Mesendoderm (in vitro differentiated cells): ENCODE measurements at regions not wholly inside any gene's neighbourhood (a gene's known extent, or its start where the extent isn't known, plus 50 kb on each side); places are given as distances from the start of the nearest gene placed in this dataset.

ENCODE experiments used
- DNase-seq: peaks from one replicate; pipeline ENCODE4 v3.0.0; 2013
- H2AK5ac ChIP-seq: 2 replicates; pipeline ENCODE4 v1.6.1; 2013; ENCODE audit warnings: low read length, inconsistent platforms
- H2BK120ac ChIP-seq: 2 replicates; pipeline ENCODE4 v1.6.1; 2013; ENCODE audit warnings: low read depth, mild to moderate bottlenecking, low read length, moderate library complexity, mixed read lengths
- H2BK15ac ChIP-seq: replicated peaks from 2 replicates; pipeline ENCODE4 v1.6.1; 2013; ENCODE audit warnings: low read depth, mild to moderate bottlenecking, moderate library complexity
- H2BK5ac ChIP-seq: 2 replicates; pipeline ENCODE4 v1.6.1; 2013; ENCODE audit warnings: low read length, inconsistent platforms
- H3K18ac ChIP-seq: 2 replicates; pipeline ENCODE4 v1.6.1; 2013; ENCODE audit warnings: mild to moderate bottlenecking, low read length, mixed read lengths
- H3K23ac ChIP-seq: one replicate; pipeline ENCODE4 v1.6.1; 2013; ENCODE audit warnings: low read length
- H3K27ac ChIP-seq: 2 replicates; pipeline ENCODE4 v1.5.1; 2013; ENCODE audit warnings: low read depth, mild to moderate bottlenecking, inconsistent platforms, low read length, moderate library complexity
- H3K27me3 ChIP-seq: 2 replicates; pipeline ENCODE4 v1.6.1; 2013; ENCODE audit warnings: low read length, control low read depth, mild to moderate bottlenecking, inconsistent platforms; ENCODE audit not compliant: insufficient read depth, poor library complexity
- H3K36me3 ChIP-seq: 2 replicates; pipeline ENCODE4 v1.6.1; 2013; ENCODE audit warnings: low read length, inconsistent platforms; ENCODE audit not compliant: control insufficient read depth, insufficient read depth
- H3K4ac ChIP-seq: one replicate; pipeline ENCODE4 v1.6.1; 2013; ENCODE audit warnings: low read depth, mild to moderate bottlenecking, low read length, moderate library complexity
- H3K4me1 ChIP-seq: 2 replicates; pipeline ENCODE4 v1.6.1; 2013; ENCODE audit warnings: low read depth, low read length, inconsistent platforms; ENCODE audit not compliant: control insufficient read depth
- H3K4me2 ChIP-seq: 2 replicates; pipeline ENCODE4 v1.6.1; 2013; ENCODE audit warnings: low read length
- H3K4me3 ChIP-seq: 2 replicates; pipeline ENCODE4 v1.5.1; 2013; ENCODE audit warnings: mild to moderate bottlenecking, low read length
- H3K56ac ChIP-seq: one replicate; pipeline ENCODE4 v1.6.1; 2013; ENCODE audit warnings: low read length
- H3K79me1 ChIP-seq: 2 replicates; pipeline ENCODE4 v1.6.1; 2013; ENCODE audit warnings: low read length, inconsistent platforms
- H3K79me2 ChIP-seq: 2 replicates; pipeline ENCODE4 v1.6.1; 2013; ENCODE audit warnings: mild to moderate bottlenecking, low read length; ENCODE audit not compliant: control insufficient read depth, insufficient read depth
- H3K9ac ChIP-seq: 2 replicates; pipeline ENCODE4 v1.6.1; 2013; ENCODE audit warnings: low read length, inconsistent platforms
- H4K5ac ChIP-seq: one replicate; pipeline ENCODE4 v1.6.1; 2013; ENCODE audit warnings: low read length
- H4K8ac ChIP-seq: one replicate; pipeline ENCODE4 v1.6.1; 2013; ENCODE audit warnings: low read depth, mild to moderate bottlenecking, control low read depth, low read length, moderate library complexity
- WGBS: extraction: QIAGEN DNeasy Blood & Tissue Kit; methylation state at CpG from one replicate; pipeline ENCODE4 v1.1.7; 2013; ENCODE audit warnings: low lambda C conversion rate, missing lambda C conversion rate; ENCODE audit not compliant: insufficient coverage; ENCODE audit errors: extremely low coverage; 5-methylcytosine and 5-hydroxymethylcytosine counted together

DNA sequence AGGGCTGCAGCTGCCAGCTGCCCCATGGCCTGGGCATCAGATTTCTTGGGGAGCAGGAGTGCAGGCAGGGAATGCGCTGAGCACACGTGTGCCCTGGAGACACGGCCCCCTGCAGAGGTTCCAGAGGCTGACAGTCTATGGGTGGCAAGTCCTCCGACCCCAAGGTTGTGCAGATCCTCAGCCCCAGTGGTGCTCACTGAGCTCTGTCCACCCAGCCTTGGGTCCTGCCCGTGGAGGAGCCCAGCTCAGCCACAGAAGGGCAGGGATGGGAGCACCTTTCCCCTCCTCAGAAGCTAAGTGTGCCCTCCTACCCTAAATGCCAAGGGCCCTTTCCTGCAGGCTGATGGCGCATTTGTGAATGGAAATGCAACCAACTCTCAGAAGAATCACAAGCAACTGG, 341.0 kb downstream of the IRX2 start:
- Histone ChIP-seq H4K8ac (no peak overlapping the region), H3K27me3 (no peaks in the 10 kb centered on the region), H3K4ac (no peak overlapping the region), H2AK5ac (no peak overlapping the region), H2BK15ac (no peak overlapping the region), H3K4me2 (no peak overlapping the region), H3K79me1 (no peaks in the 10 kb centered on the region), H3K79me2 (no peaks in the 10 kb centered on the region), H3K4me1 (no peaks in the 10 kb centered on the region), H3K9ac (no peak overlapping the region), H3K36me3 (no peaks in the 10 kb centered on the region), H3K56ac (no peak overlapping the region), H3K27ac (no peak overlapping the region), H2BK5ac (no peak overlapping the region), H4K5ac (no peak overlapping the region), H3K18ac (no peak overlapping the region), H3K23ac (no peak overlapping the region), H3K4me3 (no peak overlapping the region), H2BK120ac (no peak overlapping the region)
- no CpG with 5 or more reads among the region's 6 CpGs for WGBS
- no peak for DNase-seq

DNA sequence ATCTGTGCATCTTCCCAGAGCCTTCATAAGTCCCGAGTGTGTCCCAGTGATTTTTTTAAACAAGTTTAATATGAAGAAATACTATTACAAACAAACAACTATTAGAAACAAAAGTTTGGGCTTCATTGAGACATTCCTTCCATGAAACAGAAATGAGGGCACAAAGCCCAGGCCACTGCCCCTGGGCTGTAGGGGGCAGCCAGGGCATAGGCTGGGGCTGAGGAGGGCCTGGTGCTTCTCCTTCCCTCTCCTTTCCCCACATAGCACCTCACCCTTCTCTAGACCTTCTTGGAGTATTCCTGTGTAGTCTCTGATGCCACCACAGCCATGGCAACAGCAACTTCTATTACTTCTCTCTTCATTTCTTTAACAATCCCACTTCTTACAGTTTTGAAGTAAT, 348.2 kb downstream of the IRX2 start:
- no peak overlapping the region for H4K8ac ChIP-seq
- no peak overlapping the region for H3K27ac ChIP-seq
- H2BK15ac ChIP-seq = no peak overlapping the region
- no peaks in the 10 kb centered on the region for H3K4me1 ChIP-seq
- no peak overlapping the region for H2AK5ac ChIP-seq
- no peaks in the 10 kb centered on the region for H3K36me3 ChIP-seq
- H2BK5ac ChIP-seq = no peak overlapping the region
- no peak overlapping the region for H3K9ac ChIP-seq
- H3K79me1 ChIP-seq = no peaks in the 10 kb centered on the region
- no peak overlapping the region for H3K18ac ChIP-seq
- H3K56ac ChIP-seq = no peak overlapping the region
- no peak for DNase-seq
- H3K4me2 ChIP-seq = no peak overlapping the region
- H4K5ac ChIP-seq = no peak overlapping the region
- H2BK120ac ChIP-seq = no peak overlapping the region
- H3K79me2 ChIP-seq = no peaks in the 10 kb centered on the region
- H3K23ac ChIP-seq = no peak overlapping the region
- no peaks in the 10 kb centered on the region for H3K27me3 ChIP-seq
- no CpG with 5 or more reads among the region's 1 CpG for WGBS
- no peak overlapping the region for H3K4ac ChIP-seq
- no peak overlapping the region for H3K4me3 ChIP-seq

DNA sequence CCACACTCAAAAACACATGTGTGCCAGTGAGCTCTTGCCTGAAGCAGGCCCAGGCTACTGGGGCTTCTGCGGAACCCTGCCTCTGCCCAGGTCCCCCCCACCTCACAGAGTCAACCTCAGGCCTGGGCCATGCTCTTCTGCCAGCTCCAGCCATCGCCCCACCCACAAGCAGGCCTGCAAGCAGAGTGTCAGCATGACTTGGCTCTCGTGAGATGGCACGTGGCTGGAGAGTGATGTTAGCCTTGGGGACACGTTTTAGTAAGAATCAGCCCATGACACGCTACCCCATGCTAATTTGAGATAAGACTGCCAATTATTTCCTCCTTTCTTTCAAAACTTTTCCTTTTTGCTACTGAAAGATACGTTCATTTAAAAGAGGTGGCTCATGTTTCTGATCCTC, 351.7 kb downstream of the IRX2 start:
- no peak overlapping the region for H4K5ac ChIP-seq
- H3K36me3 ChIP-seq = no peaks in the 10 kb centered on the region
- H3K23ac ChIP-seq = no peak overlapping the region
- no peaks in the 10 kb centered on the region for H3K4me1 ChIP-seq
- H3K79me1 ChIP-seq = no peaks in the 10 kb centered on the region
- no peaks in the 10 kb centered on the region for H3K27me3 ChIP-seq
- H3K56ac ChIP-seq = no peak overlapping the region
- no peak overlapping the region for H3K4me2 ChIP-seq
- no peak overlapping the region for H3K4ac ChIP-seq
- H2AK5ac ChIP-seq = no peak overlapping the region
- no peak overlapping the region for H2BK15ac ChIP-seq
- no peak overlapping the region for H2BK5ac ChIP-seq
- no peak for DNase-seq
- H3K79me2 ChIP-seq = no peaks in the 10 kb centered on the region
- no peak overlapping the region for H4K8ac ChIP-seq
- no CpG with 5 or more reads among the region's 7 CpGs for WGBS
- no peak overlapping the region for H3K27ac ChIP-seq
- H2BK120ac ChIP-seq = no peak overlapping the region
- no peak overlapping the region for H3K18ac ChIP-seq
- no peak overlapping the region for H3K4me3 ChIP-seq
- H3K9ac ChIP-seq = no peak overlapping the region

DNA sequence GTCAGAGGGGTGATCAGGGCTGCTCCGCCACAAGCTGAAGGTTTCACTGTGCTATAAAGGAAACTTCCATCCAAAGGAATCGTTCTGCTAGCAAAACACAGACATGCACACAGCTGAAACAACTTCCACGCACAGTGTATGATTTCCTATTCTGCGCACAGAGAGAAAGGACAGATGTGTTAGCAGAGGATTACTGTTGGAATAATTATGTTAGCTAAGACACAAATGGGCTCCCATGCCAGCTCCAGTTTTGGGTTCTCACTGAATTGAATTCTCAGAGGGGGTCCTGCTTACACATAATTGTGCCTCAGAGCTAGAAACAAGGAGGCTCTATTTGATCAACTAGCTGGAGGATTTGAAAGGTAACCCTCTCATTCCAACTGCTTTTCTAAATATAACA, 352.4 kb downstream of the IRX2 start:
- Histone ChIP-seq H3K4me3 (no peak overlapping the region), H2AK5ac (no peak overlapping the region), H2BK5ac (no peak overlapping the region), H3K27me3 (no peaks in the 10 kb centered on the region), H3K79me2 (no peaks in the 10 kb centered on the region), H2BK120ac (no peak overlapping the region), H2BK15ac (no peak overlapping the region), H3K27ac (no peak overlapping the region), H3K4ac (no peak overlapping the region), H3K9ac (no peak overlapping the region), H3K79me1 (no peaks in the 10 kb centered on the region), H3K56ac (no peak overlapping the region), H3K36me3 (no peaks in the 10 kb centered on the region), H3K18ac (no peak overlapping the region), H4K5ac (no peak overlapping the region), H3K23ac (no peak overlapping the region), H3K4me1 (no peaks in the 10 kb centered on the region), H4K8ac (no peak overlapping the region), H3K4me2 (no peak overlapping the region)
- no CpG with 5 or more reads among the region's 4 CpGs for WGBS
- DNase-seq = no peak

DNA sequence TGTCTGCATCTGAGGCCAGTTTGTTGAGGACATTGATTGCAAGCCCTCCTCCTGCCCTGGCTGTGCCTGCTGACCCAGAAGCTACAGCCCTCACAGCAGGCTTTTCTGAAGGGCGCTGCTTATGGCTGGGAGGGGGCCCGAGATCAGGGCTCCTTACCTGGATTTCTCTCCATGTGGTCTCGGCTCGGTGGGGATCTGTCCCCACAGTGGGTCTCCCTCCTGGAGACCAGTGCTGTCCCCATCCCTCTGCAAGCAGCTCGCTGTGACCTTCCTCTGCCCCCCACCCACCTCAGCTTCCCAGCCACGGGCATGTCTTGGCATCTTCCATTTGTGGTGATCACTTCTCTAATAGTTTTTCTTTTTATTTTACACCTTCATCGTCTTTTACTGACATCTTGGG, 357.9 kb downstream of the IRX2 start:
- Histone ChIP-seq H3K79me1 (no peaks in the 10 kb centered on the region), H3K4me2 (no peak overlapping the region), H3K79me2 (no peaks in the 10 kb centered on the region), H3K23ac (no peak overlapping the region), H2BK5ac (no peak overlapping the region), H3K4me3 (no peak overlapping the region), H2BK120ac (no peak overlapping the region), H3K36me3 (no peaks in the 10 kb centered on the region), H3K27me3 (no peaks in the 10 kb centered on the region), H2AK5ac (no peak overlapping the region), H4K8ac (no peak overlapping the region), H3K4me1 (no peaks in the 10 kb centered on the region), H3K18ac (no peak overlapping the region), H4K5ac (no peak overlapping the region), H2BK15ac (no peak overlapping the region), H3K4ac (no peak overlapping the region), H3K9ac (no peak overlapping the region), H3K27ac (no peak overlapping the region), H3K56ac (no peak overlapping the region)
- WGBS = no CpG with 5 or more reads among the region's 7 CpGs
- DNase-seq = no peak

DNA sequence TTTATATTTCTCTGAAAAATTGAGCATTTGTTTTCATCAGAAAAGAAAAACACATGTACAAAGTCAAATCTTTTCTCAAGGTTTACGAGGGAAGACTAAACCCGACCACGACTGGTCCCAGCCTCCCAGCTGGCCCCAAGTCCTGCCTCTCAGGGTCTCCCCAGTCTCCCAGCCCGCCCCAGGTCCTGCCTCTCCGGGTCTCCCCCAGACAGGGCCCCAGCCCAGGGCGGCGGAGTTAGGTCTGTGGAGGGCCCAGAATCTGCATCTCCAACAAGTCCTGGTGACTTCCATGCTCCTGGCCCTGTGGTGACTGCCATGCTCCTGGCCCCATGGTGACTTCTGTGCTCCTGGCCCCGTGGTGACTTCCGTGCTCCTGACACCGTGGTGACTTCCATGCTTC, 359.9 kb downstream of the IRX2 start:
- Histone ChIP-seq H3K4me1 (no peaks in the 10 kb centered on the region), H3K79me1 (no peaks in the 10 kb centered on the region), H2AK5ac (no peak overlapping the region), H2BK15ac (no peak overlapping the region), H2BK120ac (no peak overlapping the region), H3K27ac (no peak overlapping the region), H2BK5ac (no peak overlapping the region), H4K5ac (no peak overlapping the region), H3K56ac (no peak overlapping the region), H3K18ac (no peak overlapping the region), H3K23ac (no peak overlapping the region), H3K79me2 (no peaks in the 10 kb centered on the region), H3K9ac (no peak overlapping the region), H3K4me2 (no peak overlapping the region), H3K4ac (no peak overlapping the region), H3K4me3 (no peak overlapping the region), H3K27me3 (no peaks in the 10 kb centered on the region), H3K36me3 (no peaks in the 10 kb centered on the region), H4K8ac (no peak overlapping the region)
- no CpG with 5 or more reads among the region's 10 CpGs for WGBS
- DNase-seq = no peak
